ENCODE measurements at regions not wholly inside any gene's neighbourhood (a gene's known extent, or its start where the extent isn't known, plus 50 kb on each side); places are given as distances from the start of the nearest gene placed in this dataset.

DNA sequence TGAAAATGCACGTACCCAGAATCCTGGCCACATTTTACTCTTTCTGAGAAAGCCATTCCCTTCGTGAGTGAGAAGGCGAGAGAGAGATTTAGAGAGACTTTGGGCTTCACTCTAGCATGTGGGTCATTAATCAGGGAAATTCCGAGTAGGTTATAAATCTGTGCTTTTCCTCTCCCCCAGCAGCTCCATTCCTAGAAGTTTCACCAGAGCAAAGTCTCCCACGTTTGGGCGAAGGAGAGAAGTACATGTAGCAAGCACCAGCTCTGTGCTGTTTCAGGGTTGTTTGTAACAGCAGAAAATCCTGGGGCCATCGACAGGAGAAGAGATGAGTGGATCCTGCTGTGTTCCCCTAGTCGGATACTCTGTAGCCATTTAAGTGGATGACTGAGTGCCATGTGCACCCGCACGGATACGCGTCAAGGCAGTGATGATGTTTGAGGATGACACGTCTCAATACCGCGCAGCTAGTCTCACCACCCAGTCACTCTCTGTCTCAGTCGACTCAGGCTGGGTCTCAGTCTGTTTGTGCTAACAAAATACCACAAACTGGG, 131.8 kb upstream of the PEG3 start:
- WGBS, 2 donors = 65 to 75% methylated on average over 16 of the region's 16 CpGs

DNA sequence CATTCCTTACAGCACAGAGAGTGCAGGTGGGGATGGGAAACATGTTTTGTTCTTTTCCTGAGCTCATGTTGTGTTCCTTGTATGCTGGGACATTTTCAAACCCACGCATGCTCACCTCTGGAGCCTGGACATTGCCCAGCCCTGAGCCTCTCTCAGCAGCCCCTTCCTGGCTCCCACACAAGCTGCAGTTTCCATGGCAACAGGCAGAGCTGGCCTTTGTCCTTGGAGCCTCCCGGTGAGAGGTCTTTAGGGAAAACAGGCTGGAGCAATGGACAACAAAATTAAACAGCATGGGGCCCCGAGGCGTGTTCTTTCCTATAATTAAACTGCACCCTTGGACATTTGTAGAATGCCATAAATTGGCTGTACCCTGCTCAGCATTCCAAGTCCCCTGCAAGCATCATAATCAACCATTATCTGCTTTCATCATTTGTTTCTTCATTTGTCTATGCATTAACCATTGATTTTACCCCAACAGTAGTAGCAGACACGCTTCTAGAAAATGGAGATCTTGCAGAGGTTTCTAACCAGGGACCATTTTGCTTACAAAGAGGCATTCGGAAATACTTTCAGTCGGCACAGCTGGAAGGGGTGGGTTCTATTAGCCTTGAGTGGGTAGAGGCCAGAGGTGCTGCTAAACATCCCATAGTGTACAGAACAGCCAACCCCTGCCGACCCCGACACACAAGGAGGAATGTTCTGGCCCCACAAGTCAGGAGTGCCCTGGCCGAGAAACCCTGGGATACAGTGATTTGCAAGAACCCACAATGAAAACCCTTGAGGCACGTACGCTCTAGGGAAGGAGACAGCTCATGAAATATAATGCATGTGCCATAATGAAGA, 133.4 kb upstream of the PEG3 start:
- Histone ChIP-seq H3K27ac (no peak overlapping the region), H3K36me3 (no peaks in the 10 kb centered on the region), H3K9me3 (peaks cover 0 to 40% (median 0%) of the 10 kb centered on the region in 4 donors), H3K4me3 (no peak overlapping the region), H3K27me3 (no peaks in the 10 kb centered on the region), H3K4me1 (no peaks in the 10 kb centered on the region)
- no peak for DNase-seq (ENCODE audit: low spot score in 2 of 2)
- WGBS, 2 donors = 14 to 16% methylated on average over 12 of the region's 12 CpGs
- TF ChIP-seq EP300 (IDR thresholded peaks at IDR 0.05) (no peak), POLR2A (IDR thresholded peaks at IDR 0.05) (no peak)
- TF ChIP-seq, protein P1, sequence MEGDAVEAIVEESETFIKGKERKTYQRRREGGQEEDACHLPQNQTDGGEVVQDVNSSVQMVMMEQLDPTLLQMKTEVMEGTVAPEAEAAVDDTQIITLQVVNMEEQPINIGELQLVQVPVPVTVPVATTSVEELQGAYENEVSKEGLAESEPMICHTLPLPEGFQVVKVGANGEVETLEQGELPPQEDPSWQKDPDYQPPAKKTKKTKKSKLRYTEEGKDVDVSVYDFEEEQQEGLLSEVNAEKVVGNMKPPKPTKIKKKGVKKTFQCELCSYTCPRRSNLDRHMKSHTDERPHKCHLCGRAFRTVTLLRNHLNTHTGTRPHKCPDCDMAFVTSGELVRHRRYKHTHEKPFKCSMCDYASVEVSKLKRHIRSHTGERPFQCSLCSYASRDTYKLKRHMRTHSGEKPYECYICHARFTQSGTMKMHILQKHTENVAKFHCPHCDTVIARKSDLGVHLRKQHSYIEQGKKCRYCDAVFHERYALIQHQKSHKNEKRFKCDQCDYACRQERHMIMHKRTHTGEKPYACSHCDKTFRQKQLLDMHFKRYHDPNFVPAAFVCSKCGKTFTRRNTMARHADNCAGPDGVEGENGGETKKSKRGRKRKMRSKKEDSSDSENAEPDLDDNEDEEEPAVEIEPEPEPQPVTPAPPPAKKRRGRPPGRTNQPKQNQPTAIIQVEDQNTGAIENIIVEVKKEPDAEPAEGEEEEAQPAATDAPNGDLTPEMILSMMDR (IDR thresholded peaks at IDR 0.05) = no peak

More for the DNA sequence above, 131.8 kb upstream of the PEG3 start:
- TF ChIP-seq POLR2A (IDR thresholded peaks at IDR 0.05) (no peak), EP300 (IDR thresholded peaks at IDR 0.05) (no peak)
- TF ChIP-seq, protein P1 (IDR thresholded peaks at IDR 0.05) = no peak
- Histone ChIP-seq H3K27me3 (no peaks in the 10 kb centered on the region), H3K9me3 (peaks cover 0 to 29% (median 0%) of the 10 kb centered on the region in 4 donors), H3K27ac (no peak overlapping the region), H3K36me3 (no peaks in the 10 kb centered on the region), H3K4me1 (no peaks in the 10 kb centered on the region), H3K4me3 (no peak overlapping the region)
- no peak for DNase-seq (ENCODE audit: low spot score in 2 of 2)

DNA sequence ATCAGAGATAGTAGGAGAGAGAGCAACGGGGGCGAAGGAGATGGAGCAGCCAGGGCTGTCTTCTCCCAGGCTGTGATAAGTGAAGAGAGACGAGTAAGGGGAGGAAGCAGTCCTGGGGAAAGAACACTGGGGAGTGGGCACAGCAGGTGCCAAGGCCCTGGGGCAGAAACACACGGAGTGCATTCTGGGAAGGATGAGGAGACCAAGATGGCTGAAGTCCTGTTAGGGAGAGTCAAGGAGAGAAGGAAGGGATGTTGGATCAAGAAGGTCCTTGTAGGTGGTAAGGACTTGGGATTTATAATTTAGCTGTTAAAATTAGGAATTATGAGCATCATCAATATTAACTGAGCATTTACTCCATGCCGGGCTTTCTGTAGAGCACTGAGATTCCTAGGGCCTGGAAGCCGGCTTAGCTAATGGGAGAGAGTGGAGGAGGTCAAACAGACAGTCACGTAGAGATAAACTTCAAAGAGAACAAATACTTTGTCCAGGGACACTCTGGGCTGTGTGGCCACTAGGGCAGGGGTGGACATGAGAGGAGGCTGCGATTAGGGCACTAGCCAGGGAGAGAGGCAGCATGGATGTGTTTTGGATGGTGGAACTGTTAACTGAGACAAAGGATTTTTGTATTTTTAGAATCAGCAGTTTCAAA, 134.2 kb upstream of the PEG3 start:
- TF ChIP-seq, protein P1 (IDR thresholded peaks at IDR 0.05) = no peak
- TF ChIP-seq POLR2A (IDR thresholded peaks at IDR 0.05) (no peak), EP300 (IDR thresholded peaks at IDR 0.05) (no peak)
- WGBS, 2 donors = 50 to 52% methylated on average over 8 of the region's 8 CpGs
- Histone ChIP-seq H3K9me3 (peaks cover 0 to 47% (median 0%) of the 10 kb centered on the region in 4 donors), H3K36me3 (no peaks in the 10 kb centered on the region), H3K27me3 (no peaks in the 10 kb centered on the region), H3K4me1 (no peaks in the 10 kb centered on the region), H3K27ac (no peak overlapping the region), H3K4me3 (no peak overlapping the region)
- DNase-seq (ENCODE audit: low spot score in 2 of 2) = no peak

DNA sequence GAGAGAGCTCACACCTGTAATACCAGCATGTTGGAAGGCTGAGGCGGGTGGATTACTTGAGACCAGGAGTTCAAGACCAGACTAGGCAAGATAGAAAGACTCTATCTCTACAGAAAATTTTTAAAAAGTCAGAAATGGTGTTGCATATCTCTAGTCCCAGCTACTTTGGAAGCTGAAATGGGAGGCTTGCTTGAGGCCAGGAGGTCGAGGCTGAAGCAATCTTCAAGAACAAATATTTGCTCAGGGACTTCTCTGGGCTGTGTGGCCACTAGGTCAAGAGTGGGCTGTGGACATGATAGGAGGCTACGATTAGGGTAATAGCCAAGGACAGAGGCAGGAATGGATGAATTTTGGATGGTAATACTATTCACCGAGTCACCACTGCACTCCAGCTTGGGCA, 135.8 kb upstream of the PEG3 start:
- Histone ChIP-seq H3K9me3 (peaks cover 0 to 58% (median 0%) of the 10 kb centered on the region in 4 donors), H3K4me1 (no peaks in the 10 kb centered on the region), H3K27ac (no peak overlapping the region), H3K36me3 (no peaks in the 10 kb centered on the region), H3K4me3 (no peak overlapping the region), H3K27me3 (no peaks in the 10 kb centered on the region)
- WGBS, 2 donors = 64 to 69% methylated on average over 4 of the region's 4 CpGs
- TF ChIP-seq POLR2A (IDR thresholded peaks at IDR 0.05) (no peak), EP300 (IDR thresholded peaks at IDR 0.05) (no peak)
- TF ChIP-seq, protein P1 (IDR thresholded peaks at IDR 0.05) = no peak
- no peak for DNase-seq (ENCODE audit: low spot score in 2 of 2)

Data from tibial nerve (tissue), 4 donors.